ENCODE measurements at regions not wholly inside any gene's neighbourhood (a gene's known extent, or its start where the extent isn't known, plus 50 kb on each side); places are given as distances from the start of the nearest gene placed in this dataset.

DNA sequence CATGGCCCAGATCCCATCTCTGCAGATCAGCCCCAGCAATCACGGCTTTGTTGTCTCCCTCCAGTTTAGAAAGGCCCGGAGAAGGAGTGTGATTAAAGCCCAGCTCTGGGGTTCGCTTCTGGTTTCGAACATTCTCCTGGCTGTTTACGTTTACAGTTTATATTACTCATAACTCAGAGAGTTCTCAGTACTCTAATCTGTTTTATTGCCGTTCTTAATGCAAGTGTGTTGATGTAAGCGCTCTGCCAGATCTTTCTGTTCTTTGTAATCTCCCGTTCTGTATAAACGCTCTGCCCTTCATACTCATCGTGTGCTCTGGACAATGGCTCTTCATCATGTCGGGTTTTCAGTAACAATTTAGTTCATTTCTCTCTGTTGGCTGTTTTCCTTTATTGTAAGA, 82.5 kb upstream of the PRNP start:
- no peak overlapping the region for H3K9ac ChIP-seq (ENCODE audit: low read length)
- no peaks in the 10 kb centered on the region for H3F3A ChIP-seq (ENCODE audit: insufficient read depth, low read length, poor library complexity, severe bottlenecking)
- no peaks in the 10 kb centered on the region for H3K36me3 ChIP-seq (ENCODE audit: insufficient read depth, low read length)
- no peaks in the 10 kb centered on the region for H3K9me2 ChIP-seq (ENCODE audit: insufficient read depth, low read length)
- H3K79me2 ChIP-seq (replicated peaks; ENCODE audit: insufficient read depth, low read length) = no peaks in the 10 kb centered on the region
- H3K27me3 ChIP-seq (ENCODE audit: insufficient read depth, low read depth, low read length) = no peaks in the 10 kb centered on the region
- no peaks in the 10 kb centered on the region for H3K9me3 ChIP-seq (ENCODE audit: low read length)
- no peak overlapping the region for H2AFZ ChIP-seq (ENCODE audit: low read depth, low read length)
- H4K20me1 ChIP-seq (ENCODE audit: insufficient read depth) = no peaks in the 10 kb centered on the region
- H3K4me3 ChIP-seq (ENCODE audit: low read length) = no peak overlapping the region
- H3K27ac ChIP-seq (ENCODE audit: low read length) = no peak overlapping the region
- H3K4me2 ChIP-seq (ENCODE audit: low read length) = no peak overlapping the region
- TF ChIP-seq POLR2AphosphoS5 (IDR thresholded peaks at IDR 0.05) (no peak), RAD21 (conservative IDR thresholded peaks at IDR 0.05) (no peak), EP300 (conservative IDR thresholded peaks at IDR 0.05; ENCODE audit: poor library complexity, severe bottlenecking) (no peak), MXI1 (conservative IDR thresholded peaks at IDR 0.05; ENCODE audit: poor library complexity, severe bottlenecking) (no peak), EZH2 (IDR thresholded peaks at IDR 0.05; ENCODE audit: borderline replicate concordance, insufficient read depth, low read length, poor library complexity, severe bottlenecking) (no peak), TAF1 (IDR thresholded peaks at IDR 0.05; ENCODE audit: low read depth) (no peak), SMC3 (conservative IDR thresholded peaks at IDR 0.05; ENCODE audit: poor library complexity) (no peak)
- TF ChIP-seq, protein P1, sequence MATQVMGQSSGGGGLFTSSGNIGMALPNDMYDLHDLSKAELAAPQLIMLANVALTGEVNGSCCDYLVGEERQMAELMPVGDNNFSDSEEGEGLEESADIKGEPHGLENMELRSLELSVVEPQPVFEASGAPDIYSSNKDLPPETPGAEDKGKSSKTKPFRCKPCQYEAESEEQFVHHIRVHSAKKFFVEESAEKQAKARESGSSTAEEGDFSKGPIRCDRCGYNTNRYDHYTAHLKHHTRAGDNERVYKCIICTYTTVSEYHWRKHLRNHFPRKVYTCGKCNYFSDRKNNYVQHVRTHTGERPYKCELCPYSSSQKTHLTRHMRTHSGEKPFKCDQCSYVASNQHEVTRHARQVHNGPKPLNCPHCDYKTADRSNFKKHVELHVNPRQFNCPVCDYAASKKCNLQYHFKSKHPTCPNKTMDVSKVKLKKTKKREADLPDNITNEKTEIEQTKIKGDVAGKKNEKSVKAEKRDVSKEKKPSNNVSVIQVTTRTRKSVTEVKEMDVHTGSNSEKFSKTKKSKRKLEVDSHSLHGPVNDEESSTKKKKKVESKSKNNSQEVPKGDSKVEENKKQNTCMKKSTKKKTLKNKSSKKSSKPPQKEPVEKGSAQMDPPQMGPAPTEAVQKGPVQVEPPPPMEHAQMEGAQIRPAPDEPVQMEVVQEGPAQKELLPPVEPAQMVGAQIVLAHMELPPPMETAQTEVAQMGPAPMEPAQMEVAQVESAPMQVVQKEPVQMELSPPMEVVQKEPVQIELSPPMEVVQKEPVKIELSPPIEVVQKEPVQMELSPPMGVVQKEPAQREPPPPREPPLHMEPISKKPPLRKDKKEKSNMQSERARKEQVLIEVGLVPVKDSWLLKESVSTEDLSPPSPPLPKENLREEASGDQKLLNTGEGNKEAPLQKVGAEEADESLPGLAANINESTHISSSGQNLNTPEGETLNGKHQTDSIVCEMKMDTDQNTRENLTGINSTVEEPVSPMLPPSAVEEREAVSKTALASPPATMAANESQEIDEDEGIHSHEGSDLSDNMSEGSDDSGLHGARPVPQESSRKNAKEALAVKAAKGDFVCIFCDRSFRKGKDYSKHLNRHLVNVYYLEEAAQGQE (IDR thresholded peaks at IDR 0.05; ENCODE audit: borderline replicate concordance) = no peak
- TF ChIP-seq, protein P2, sequence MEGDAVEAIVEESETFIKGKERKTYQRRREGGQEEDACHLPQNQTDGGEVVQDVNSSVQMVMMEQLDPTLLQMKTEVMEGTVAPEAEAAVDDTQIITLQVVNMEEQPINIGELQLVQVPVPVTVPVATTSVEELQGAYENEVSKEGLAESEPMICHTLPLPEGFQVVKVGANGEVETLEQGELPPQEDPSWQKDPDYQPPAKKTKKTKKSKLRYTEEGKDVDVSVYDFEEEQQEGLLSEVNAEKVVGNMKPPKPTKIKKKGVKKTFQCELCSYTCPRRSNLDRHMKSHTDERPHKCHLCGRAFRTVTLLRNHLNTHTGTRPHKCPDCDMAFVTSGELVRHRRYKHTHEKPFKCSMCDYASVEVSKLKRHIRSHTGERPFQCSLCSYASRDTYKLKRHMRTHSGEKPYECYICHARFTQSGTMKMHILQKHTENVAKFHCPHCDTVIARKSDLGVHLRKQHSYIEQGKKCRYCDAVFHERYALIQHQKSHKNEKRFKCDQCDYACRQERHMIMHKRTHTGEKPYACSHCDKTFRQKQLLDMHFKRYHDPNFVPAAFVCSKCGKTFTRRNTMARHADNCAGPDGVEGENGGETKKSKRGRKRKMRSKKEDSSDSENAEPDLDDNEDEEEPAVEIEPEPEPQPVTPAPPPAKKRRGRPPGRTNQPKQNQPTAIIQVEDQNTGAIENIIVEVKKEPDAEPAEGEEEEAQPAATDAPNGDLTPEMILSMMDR (IDR thresholded peaks at IDR 0.05; ENCODE audit: poor library complexity, severe bottlenecking) = no peak

DNA sequence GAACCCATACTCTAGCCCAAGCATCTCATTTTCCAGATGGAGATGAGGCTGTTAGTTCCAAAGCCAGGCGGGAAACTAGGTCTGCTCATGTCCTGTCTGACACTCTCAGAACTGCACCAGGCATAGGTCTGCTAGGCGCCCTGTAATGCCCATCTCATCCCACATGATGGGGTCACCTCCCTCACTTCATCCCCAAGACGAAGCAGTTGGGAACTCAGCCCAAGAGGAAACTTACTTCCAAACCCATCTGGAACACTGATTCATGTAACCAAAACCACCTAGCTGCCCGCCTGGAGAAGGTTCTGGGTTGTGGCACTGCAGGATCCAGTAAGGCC, 84.0 kb upstream of the PRNP start:
- H2AFZ ChIP-seq (ENCODE audit: low read depth, low read length) = no peak overlapping the region
- no peaks in the 10 kb centered on the region for H3K79me2 ChIP-seq (replicated peaks; ENCODE audit: insufficient read depth, low read length)
- TF ChIP-seq, protein P1 (IDR thresholded peaks at IDR 0.05; ENCODE audit: borderline replicate concordance) = no peak
- TF ChIP-seq EP300 (conservative IDR thresholded peaks at IDR 0.05; ENCODE audit: poor library complexity, severe bottlenecking) (no peak), RAD21 (conservative IDR thresholded peaks at IDR 0.05) (no peak), MXI1 (conservative IDR thresholded peaks at IDR 0.05; ENCODE audit: poor library complexity, severe bottlenecking) (no peak), SMC3 (conservative IDR thresholded peaks at IDR 0.05; ENCODE audit: poor library complexity) (no peak), POLR2AphosphoS5 (IDR thresholded peaks at IDR 0.05) (no peak), EZH2 (IDR thresholded peaks at IDR 0.05; ENCODE audit: borderline replicate concordance, insufficient read depth, low read length, poor library complexity, severe bottlenecking) (no peak), TAF1 (IDR thresholded peaks at IDR 0.05; ENCODE audit: low read depth) (no peak)
- TF ChIP-seq, protein P2 (IDR thresholded peaks at IDR 0.05; ENCODE audit: poor library complexity, severe bottlenecking) = no peak
- H3K27ac ChIP-seq (ENCODE audit: low read length) = no peak overlapping the region
- H3K4me3 ChIP-seq (ENCODE audit: low read length) = no peak overlapping the region
- H3K36me3 ChIP-seq (ENCODE audit: insufficient read depth, low read length) = no peaks in the 10 kb centered on the region
- H3K27me3 ChIP-seq (ENCODE audit: insufficient read depth, low read depth, low read length) = no peaks in the 10 kb centered on the region
- no peaks in the 10 kb centered on the region for H3F3A ChIP-seq (ENCODE audit: insufficient read depth, low read length, poor library complexity, severe bottlenecking)
- no peaks in the 10 kb centered on the region for H3K9me3 ChIP-seq (ENCODE audit: low read length)
- no peaks in the 10 kb centered on the region for H3K9me2 ChIP-seq (ENCODE audit: insufficient read depth, low read length)
- H3K4me2 ChIP-seq (ENCODE audit: low read length) = no peak overlapping the region
- no peaks in the 10 kb centered on the region for H4K20me1 ChIP-seq (ENCODE audit: insufficient read depth)
- H3K9ac ChIP-seq (ENCODE audit: low read length) = no peak overlapping the region
